Right cardiac atrium (tissue), 5 donors: ENCODE measurements at regions not wholly inside any gene's neighbourhood (a gene's known extent, or its start where the extent isn't known, plus 50 kb on each side); places are given as distances from the start of the nearest gene placed in this dataset.

Source experiments
- ATAC-seq, 2 donors: fragments of 200-7000 bp; cut with Tn5 transposase; one replicate each; pipeline versions ENCODE4 v1.8.0 to v1.9.1; 2020; ENCODE audit warnings: moderate library complexity in 2 of 2, mild to moderate bottlenecking in 1 of 2
- DNase-seq, 3 donors: peaks; one replicate each; pipeline ENCODE4 v3.0.0-alpha.2; 2020
- H3K27ac ChIP-seq: one replicate; pipeline ENCODE4 v1.5.1; 2013; ENCODE audit warnings: mild to moderate bottlenecking, low read length, control low read depth, moderate library complexity
- H3K27me3 ChIP-seq: one replicate; pipeline ENCODE4 v1.6.1; 2013; ENCODE audit not compliant: control insufficient read depth, insufficient read depth
- H3K4me1 ChIP-seq: one replicate; pipeline ENCODE4 v1.6.1; 2013; ENCODE audit warnings: low read length; ENCODE audit not compliant: control insufficient read depth, insufficient read depth
- H3K4me3 ChIP-seq: one replicate; pipeline ENCODE4 v1.5.1; 2013; ENCODE audit warnings: low read length, control low read depth
- H3K9me3 ChIP-seq: one replicate; pipeline ENCODE4 v1.6.1; 2013; ENCODE audit warnings: low read length; ENCODE audit not compliant: control insufficient read depth
- WGBS: extraction: QIAGEN DNeasy Blood & Tissue Kit; methylation state at CpG from one replicate; pipeline ENCODE4 v1.1.7; 2013; 5-methylcytosine and 5-hydroxymethylcytosine counted together
- intact Hi-C, 4 donors: fragments of 100-400 bp; cut with DNase I; formaldehyde crosslinking; loops; one replicate each; pipeline versions ENCODE4 v1.11.0 to v1.14.0; 2022 to 2023
- donor health status: healthy with polysubstance abuse.
- donor health status: DM: no; HTN: yes; CAD: no.
- donor health status: DM: no; HTN: no; CAD: no.
- donor health status: DM: no; HTN: yes; CAD: no; lungs with severe emphysema.
- donor health status: DM: yes; HTN: yes; CAD: no.

DNA sequence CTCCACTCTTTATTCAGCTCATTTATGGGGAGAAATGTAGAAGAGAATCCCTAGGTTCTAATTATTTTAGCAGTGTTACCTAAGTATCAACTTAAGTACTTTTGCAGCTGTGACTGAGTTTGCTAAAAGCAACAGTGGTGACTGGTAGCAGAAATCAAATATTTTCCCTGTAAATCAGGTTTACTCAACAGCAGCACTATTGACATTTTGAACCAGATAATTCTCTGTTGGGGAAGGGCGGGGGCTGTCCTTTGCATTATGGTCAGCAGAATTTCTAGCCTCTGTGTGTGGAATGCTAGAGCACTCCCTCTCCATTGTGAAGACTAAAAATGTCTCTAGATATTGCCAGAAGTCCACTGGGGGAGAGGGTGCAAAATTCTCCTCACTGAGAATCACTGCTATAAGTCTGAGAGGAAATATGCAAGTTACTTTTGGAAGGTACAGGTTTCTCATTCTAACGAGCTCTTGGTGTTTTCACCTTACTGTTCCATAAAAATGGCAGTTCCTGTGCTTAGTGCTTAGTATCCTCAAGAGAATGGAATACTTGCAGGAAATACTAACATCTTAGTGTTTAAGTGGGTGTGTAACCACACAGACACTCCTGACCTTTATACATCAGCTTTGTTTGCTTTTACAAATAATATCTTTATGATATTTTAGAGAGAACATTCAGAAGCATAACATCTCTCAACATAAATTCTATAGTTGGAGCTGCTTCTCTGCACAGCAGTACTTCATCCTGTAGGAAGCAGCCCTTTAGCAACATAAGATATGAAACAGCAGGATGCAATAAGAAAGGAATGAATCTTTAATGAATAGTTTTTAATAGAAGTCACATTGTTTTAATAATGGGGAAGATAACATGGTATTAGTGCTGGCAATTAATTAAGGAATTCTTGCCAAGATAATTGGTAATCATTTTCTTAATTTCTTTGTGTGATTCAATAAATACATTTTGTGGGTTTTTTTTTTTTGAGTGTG is 246.5 kb upstream of the GOLIM4 start:
- Histone ChIP-seq H3K27ac (no peak overlapping the region), H3K9me3 (no peaks in the 10 kb centered on the region), H3K4me3 (no peak overlapping the region), H3K27me3 (no peaks in the 10 kb centered on the region), H3K4me1 (no peaks in the 10 kb centered on the region)
- WGBS = 25% methylated on average over 2 of the region's 2 CpGs
- no peak for DNase-seq
- intact Hi-C loops = no loop called here
- no peak for ATAC-seq

DNA sequence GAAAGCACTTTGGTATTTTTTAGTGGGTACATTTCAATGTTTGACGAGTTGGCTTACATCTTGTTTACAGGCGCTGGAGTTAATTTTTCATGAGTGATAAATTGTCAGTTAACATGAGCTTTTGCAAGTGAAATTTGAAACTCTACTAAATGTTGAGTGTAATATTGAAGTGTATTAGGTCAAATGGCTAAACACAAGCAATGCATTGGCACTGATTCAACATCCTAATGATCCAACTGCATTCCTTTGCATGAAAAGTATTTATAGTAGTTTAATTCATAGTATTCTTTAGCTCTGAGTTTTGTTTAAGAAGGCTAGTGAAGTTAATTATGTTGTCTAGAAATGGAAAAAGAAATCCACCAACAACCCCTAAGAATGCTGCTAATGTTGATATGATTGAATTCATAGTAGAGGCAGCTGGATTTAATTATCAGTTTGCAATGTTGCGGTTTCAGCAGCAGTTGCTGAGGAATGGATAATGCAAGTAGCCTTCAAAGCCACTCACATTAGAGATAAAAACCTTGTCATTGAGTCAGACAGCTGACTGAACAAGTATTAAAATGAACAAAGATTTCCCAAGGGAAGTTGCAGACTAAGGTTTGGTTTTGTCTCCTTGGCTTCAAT is 245.6 kb upstream of the GOLIM4 start:
- Histone ChIP-seq H3K27me3 (no peaks in the 10 kb centered on the region), H3K9me3 (no peaks in the 10 kb centered on the region), H3K4me3 (no peak overlapping the region), H3K4me1 (no peaks in the 10 kb centered on the region), H3K27ac (no peak overlapping the region)
- intact Hi-C loops = no loop called here
- WGBS = 39% methylated on average over 3 of the region's 3 CpGs
- DNase-seq (no peak), ATAC-seq (no peak)

DNA sequence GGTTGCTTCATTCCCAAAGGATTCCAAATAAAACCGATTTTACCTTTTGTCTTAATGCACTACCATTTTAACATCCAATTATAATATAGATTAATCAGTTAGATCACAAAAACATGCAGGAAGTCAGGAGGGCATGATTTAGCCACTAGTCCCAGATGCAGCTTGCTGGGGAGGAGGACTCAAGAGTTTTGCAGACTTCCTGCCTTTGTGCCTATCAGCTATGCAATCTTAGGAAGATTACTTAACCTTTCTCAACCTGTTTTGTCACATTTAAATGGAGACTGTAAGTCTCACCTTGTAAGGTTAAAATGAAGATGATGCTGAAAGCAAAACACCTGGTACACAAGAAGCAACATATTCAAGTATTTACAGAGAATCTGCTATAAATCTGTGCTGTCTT is 242.4 kb upstream of the GOLIM4 start:
- intact Hi-C loops = no loop called here
- Histone ChIP-seq H3K4me1 (no peaks in the 10 kb centered on the region), H3K4me3 (no peak overlapping the region), H3K27ac (no peak overlapping the region), H3K27me3 (no peaks in the 10 kb centered on the region), H3K9me3 (no peaks in the 10 kb centered on the region)
- DNase-seq (no peak), ATAC-seq (no peak)
- WGBS = 66% methylated on average over 1 of the region's 1 CpG

DNA sequence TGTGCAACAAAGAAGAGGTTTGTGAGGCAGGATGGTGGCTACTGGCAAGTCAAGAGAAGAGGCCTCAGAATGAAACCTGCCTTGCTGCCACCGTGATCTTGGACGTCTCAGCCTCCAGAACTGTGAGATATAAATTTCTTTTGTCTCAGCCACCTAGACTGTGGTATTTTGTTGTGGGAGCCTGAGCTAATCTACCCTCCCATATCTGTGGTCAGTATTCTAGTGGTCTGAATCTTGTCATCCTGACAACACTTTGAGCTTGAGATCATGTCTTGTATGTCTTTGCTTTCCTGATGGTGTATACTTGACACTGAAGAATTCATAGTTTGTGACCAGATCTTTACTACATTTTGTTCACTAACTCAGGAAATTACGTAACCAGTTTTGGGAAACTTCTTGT is 240.6 kb upstream of the GOLIM4 start:
- ATAC-seq (no peak), DNase-seq (no peak)
- WGBS = 41% methylated on average over 3 of the region's 3 CpGs
- no peaks in the 10 kb centered on the region for H3K27me3 ChIP-seq
- no peaks in the 10 kb centered on the region for H3K4me1 ChIP-seq
- intact Hi-C loops = no loop called here
- H3K9me3 ChIP-seq = no peaks in the 10 kb centered on the region
- no peak overlapping the region for H3K27ac ChIP-seq
- no peak overlapping the region for H3K4me3 ChIP-seq

- Histone ChIP-seq H3K27me3 (no peaks in the 10 kb centered on the region), H3K4me1 (no peaks in the 10 kb centered on the region), H3K4me3 (no peak overlapping the region), H3K27ac (no peak overlapping the region), H3K9me3 (no peaks in the 10 kb centered on the region)
- ATAC-seq (no peak), DNase-seq (no peak)
- intact Hi-C loops = no loop called here
These were observed 237.7 kb upstream of the GOLIM4 start for GRCh38 chr3:168333410-168333935.

DNA sequence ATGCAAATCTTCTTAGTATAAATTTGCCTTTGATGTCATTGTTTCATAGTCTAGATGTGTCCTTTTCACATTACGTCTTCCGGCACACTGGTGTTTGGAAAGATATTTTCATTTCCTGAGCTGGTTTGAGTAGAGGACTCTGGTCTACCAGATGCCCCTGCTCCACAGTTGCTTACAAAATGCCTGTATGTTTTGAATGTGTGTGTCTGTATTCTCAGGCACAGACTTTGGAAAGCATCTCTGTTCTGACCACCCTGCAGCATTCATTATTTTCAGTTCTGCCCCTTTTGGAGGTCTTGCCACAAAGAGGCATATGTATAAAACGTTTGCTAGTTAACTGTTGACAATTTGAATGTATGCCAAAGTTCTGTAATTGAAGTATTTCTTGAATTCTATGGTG is 236.0 kb upstream of the GOLIM4 start:
- intact Hi-C loops = no loop called here
- 48% methylated on average over 3 of the region's 3 CpGs for WGBS
- ATAC-seq = no peak

DNA sequence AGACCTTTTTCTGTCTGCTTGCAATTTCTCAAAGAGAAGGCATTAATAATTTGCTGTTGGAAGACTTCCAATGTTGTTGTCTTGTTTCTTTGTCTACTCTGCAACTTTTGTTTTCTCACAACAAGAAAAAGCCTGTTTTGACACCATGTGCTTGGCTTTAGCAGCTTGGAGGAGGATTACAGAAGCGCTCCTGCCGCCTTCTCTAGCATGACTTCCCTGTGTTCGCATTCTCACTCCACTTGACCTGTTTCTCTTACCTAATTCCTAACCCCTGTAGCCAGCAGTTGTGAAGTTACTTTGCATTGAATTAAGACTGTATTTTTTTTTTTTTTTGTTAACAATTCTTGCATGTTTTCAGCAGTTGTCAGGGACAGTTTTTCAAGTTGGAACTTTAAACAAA is 235.3 kb upstream of the GOLIM4 start:
- intact Hi-C loops = no loop called here
- peaks cover 1% of the 10 kb centered on the region for H3K4me1 ChIP-seq
- no peak overlapping the region for H3K4me3 ChIP-seq
- H3K27ac ChIP-seq = no peak overlapping the region
- DNase-seq (no peak), ATAC-seq (no peak)
- WGBS = 93% methylated on average over 3 of the region's 3 CpGs
- no peaks in the 10 kb centered on the region for H3K9me3 ChIP-seq
- H3K27me3 ChIP-seq = no peaks in the 10 kb centered on the region

More for the DNA sequence above, 236.0 kb upstream of the GOLIM4 start:
- Histone ChIP-seq H3K9me3 (no peaks in the 10 kb centered on the region), H3K27ac (no peak overlapping the region), H3K4me3 (no peak overlapping the region), H3K27me3 (no peaks in the 10 kb centered on the region), H3K4me1 (no peaks in the 10 kb centered on the region)
- no peak for DNase-seq

DNA sequence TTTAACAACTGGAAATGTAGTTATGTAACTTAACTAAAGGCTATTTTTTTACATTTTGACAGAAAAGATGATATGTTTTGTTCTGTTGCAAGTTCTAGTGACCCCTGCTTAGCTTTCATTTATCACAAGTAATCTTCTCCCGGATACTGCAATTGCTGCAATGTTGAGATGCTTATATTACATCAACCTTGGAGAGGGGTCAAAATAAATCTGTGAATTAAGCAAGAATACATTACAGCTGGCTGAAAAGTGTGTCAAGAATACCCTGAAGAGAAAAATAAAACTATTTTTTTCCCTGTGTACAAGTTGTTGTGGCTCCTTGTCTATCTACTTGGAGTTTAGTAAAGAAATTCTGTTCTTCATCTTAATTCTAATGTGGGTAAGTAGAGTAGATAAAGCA is 232.1 kb upstream of the GOLIM4 start:
- 50% methylated on average over 1 of the region's 1 CpG for WGBS

DNA sequence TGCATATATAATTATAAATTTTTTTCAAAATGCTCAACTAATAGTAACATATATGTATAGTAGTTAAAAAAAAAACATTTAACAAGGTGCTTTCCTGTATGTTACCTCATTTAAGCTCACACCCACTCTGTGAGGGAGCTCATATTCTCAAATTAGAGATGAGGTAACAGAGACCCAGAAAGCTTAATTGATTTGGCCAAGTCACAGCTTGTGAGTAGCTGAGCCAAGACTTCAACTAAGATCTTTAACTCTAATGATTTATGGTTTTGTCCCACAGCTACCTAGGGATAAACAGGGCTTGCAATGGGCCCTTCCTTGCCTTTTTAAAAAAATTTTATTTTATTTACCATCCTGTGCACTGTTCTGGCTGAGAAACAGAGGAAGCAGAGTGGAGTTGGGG is 230.0 kb upstream of the GOLIM4 start:
- no peak for ATAC-seq
- no peaks in the 10 kb centered on the region for H3K9me3 ChIP-seq
- H3K4me3 ChIP-seq = no peak overlapping the region
- peaks cover 1% of the 10 kb centered on the region for H3K4me1 ChIP-seq
- intact Hi-C loops = no loop called here
- H3K27me3 ChIP-seq = no peaks in the 10 kb centered on the region
- DNase-seq = no peak
- H3K27ac ChIP-seq = no peak overlapping the region

More for the DNA sequence above, 232.1 kb upstream of the GOLIM4 start:
- no peak overlapping the region for H3K27ac ChIP-seq
- peaks cover 1% of the 10 kb centered on the region for H3K4me1 ChIP-seq
- DNase-seq (no peak), ATAC-seq (no peak)
- intact Hi-C loops = no loop called here
- H3K27me3 ChIP-seq = no peaks in the 10 kb centered on the region
- H3K9me3 ChIP-seq = no peaks in the 10 kb centered on the region
- no peak overlapping the region for H3K4me3 ChIP-seq

DNA sequence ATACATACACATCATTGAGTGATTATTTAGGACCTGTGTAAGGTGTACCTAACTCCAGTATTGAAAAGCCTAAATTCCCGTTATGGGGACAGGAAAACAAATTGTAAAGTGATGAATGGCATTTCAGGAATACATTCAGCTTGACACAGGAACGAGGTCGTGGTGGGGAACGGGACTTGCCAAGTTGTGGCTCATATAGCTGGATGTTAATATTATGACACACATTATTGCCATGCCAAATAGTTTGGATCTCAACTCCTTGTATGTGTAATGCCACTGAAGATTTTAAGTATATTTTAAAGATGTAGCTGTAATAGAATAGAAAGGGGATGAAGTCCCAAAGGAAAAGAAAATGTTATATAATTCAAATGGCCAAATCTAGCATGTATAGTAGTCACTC is 227.2 kb upstream of the GOLIM4 start:
- intact Hi-C loops = no loop called here
- ATAC-seq (no peak), DNase-seq (no peak)
- peaks cover 1% of the 10 kb centered on the region for H3K4me1 ChIP-seq
- 38% methylated on average over 4 of the region's 4 CpGs for WGBS
- no peak overlapping the region for H3K27ac ChIP-seq
- no peaks in the 10 kb centered on the region for H3K27me3 ChIP-seq
- no peaks in the 10 kb centered on the region for H3K9me3 ChIP-seq
- H3K4me3 ChIP-seq = no peak overlapping the region

DNA sequence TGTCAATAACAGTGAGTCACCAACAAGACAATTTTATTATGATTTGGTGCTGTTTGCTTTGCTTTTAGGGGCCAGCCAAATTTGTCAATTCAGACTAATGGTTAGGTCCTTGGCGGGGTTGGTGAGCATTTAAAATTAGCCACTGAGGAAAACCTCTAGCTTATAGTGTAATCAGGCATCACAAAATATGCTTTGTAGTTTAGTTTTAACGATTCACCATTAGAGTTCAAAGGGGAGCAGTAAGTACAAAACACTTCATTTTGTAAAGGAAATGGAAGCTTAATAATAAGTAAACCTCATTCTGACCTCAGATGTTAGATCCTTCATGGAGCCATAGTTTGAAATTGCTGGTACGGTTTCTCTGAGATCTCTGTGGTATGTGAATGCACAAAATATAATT is 218.4 kb upstream of the GOLIM4 start:
- intact Hi-C loops = no loop called here
- DNase-seq (no peak), ATAC-seq (no peak)
- no peaks in the 10 kb centered on the region for H3K9me3 ChIP-seq
- no peaks in the 10 kb centered on the region for H3K4me1 ChIP-seq
- 84% methylated on average over 3 of the region's 3 CpGs for WGBS
- H3K27ac ChIP-seq = no peak overlapping the region
- no peaks in the 10 kb centered on the region for H3K27me3 ChIP-seq
- H3K4me3 ChIP-seq = no peak overlapping the region
